ENCODE measurements at regions not wholly inside any gene's neighbourhood (a gene's known extent, or its start where the extent isn't known, plus 50 kb on each side); places are given as distances from the start of the nearest gene placed in this dataset.

GRCh38 chr1:194164755-194165154 lies 978.3 kb upstream of the B3GALT2 start:
- Histone ChIP-seq H3K36me3 (no peaks in the 10 kb centered on the region), H3K27ac (no peak overlapping the region), H3K4me3 (no peak overlapping the region), H3K27me3 (no peaks in the 10 kb centered on the region), H3K4me1 (no peaks in the 10 kb centered on the region), H3K9me3 (no peaks in the 10 kb centered on the region)
- DNase-seq: no peak
- intact Hi-C loops (cut with DNase I; ENCODE audit: low total_unique reads): no loop called here
- TF ChIP-seq, protein P1, sequence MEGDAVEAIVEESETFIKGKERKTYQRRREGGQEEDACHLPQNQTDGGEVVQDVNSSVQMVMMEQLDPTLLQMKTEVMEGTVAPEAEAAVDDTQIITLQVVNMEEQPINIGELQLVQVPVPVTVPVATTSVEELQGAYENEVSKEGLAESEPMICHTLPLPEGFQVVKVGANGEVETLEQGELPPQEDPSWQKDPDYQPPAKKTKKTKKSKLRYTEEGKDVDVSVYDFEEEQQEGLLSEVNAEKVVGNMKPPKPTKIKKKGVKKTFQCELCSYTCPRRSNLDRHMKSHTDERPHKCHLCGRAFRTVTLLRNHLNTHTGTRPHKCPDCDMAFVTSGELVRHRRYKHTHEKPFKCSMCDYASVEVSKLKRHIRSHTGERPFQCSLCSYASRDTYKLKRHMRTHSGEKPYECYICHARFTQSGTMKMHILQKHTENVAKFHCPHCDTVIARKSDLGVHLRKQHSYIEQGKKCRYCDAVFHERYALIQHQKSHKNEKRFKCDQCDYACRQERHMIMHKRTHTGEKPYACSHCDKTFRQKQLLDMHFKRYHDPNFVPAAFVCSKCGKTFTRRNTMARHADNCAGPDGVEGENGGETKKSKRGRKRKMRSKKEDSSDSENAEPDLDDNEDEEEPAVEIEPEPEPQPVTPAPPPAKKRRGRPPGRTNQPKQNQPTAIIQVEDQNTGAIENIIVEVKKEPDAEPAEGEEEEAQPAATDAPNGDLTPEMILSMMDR (IDR thresholded peaks at IDR 0.05): no peak

DNA sequence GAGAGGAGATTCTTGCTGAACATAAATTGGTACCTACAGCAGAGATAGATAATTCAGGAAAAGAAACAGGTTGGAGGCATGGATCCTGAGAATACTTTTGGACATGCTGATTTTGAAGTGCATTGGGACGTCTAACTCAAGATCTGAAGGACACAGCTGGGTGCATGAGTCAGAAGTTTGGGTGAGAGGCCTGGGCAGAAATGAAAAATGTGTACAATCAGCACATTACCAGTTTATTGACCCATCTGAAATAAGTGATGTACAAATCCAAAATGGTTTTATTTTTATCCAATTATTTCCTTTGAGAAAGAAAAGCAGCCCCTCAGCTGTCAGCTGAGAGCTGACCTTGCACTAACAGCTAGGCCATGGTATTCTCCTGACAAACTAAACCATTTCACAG lies 975.2 kb upstream of the B3GALT2 start:
- intact Hi-C loops (cut with DNase I; ENCODE audit: low total_unique reads): no loop called here
- no peak overlapping the region for H3K4me3 ChIP-seq
- no peak overlapping the region for H3K27ac ChIP-seq
- H3K4me1 ChIP-seq: no peaks in the 10 kb centered on the region
- H3K27me3 ChIP-seq: no peaks in the 10 kb centered on the region
- H3K9me3 ChIP-seq: peaks cover 0 to 3% (median 0%) of the 10 kb centered on the region in 3 donors
- H3K36me3 ChIP-seq: no peaks in the 10 kb centered on the region
- DNase-seq: no peak
- TF ChIP-seq, protein P1 (IDR thresholded peaks at IDR 0.05): no peak

GRCh38 chr1:194159941-194160340 lies 973.5 kb upstream of the B3GALT2 start:
- Histone ChIP-seq H3K27me3 (no peaks in the 10 kb centered on the region), H3K9me3 (peaks cover 0 to 3% (median 0%) of the 10 kb centered on the region in 3 donors), H3K4me3 (no peak overlapping the region), H3K27ac (no peak overlapping the region), H3K4me1 (no peaks in the 10 kb centered on the region), H3K36me3 (no peaks in the 10 kb centered on the region)
- DNase-seq: no peak
- TF ChIP-seq, protein P1 (IDR thresholded peaks at IDR 0.05): no peak
- intact Hi-C loops (cut with DNase I; ENCODE audit: low total_unique reads): no loop called here

DNA sequence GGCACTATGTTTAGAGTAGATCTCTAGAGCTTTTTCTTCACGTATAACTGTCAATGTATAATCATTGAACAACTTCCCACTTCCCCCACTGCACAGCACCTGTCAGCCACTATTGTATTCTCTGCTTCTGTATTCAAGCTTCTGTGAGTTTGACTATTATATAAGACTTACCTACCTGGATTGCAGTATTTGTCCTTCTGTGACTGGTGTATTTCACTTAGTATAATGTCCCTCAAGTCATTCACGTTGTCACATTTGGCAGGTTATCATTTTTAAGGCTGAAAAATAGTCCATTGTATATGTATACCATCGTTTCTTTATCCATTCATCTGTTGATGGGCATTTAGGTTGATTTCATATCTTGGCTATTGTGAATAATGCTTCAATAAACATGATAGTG lies 969.5 kb upstream of the B3GALT2 start:
- H3K27ac ChIP-seq: no peak overlapping the region

DNA sequence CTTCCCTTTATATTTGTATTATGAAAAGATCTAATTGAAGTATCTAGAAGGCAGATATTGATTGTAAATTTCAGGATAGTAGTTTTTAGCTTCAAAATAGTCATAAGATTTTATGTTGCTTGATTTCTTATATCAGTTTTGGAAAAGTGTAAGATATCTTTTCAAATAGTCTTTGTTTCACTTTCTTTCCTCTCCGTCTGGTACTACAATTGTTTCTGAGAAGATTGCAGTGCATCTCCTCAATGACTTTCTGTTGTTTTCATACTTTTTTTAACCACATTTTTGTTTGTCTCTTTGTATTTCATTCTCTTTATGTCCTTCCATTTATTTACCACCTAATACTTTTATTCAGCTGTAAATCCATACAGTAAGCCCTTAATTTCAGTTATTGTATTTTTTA lies 964.6 kb upstream of the B3GALT2 start:
- Histone ChIP-seq H3K4me1 (no peaks in the 10 kb centered on the region), H3K27ac (no peak overlapping the region), H3K4me3 (no peak overlapping the region), H3K27me3 (no peaks in the 10 kb centered on the region), H3K36me3 (no peaks in the 10 kb centered on the region), H3K9me3 (no peaks in the 10 kb centered on the region)
- TF ChIP-seq, protein P1 (IDR thresholded peaks at IDR 0.05): no peak
- DNase-seq: no peak
- intact Hi-C loops (cut with DNase I; ENCODE audit: low total_unique reads): no loop called here

More for the DNA sequence above, 969.5 kb upstream of the B3GALT2 start:
- Histone ChIP-seq H3K27me3 (no peaks in the 10 kb centered on the region), H3K9me3 (peaks cover 0 to 3% (median 0%) of the 10 kb centered on the region in 3 donors), H3K4me1 (no peaks in the 10 kb centered on the region), H3K36me3 (no peaks in the 10 kb centered on the region), H3K4me3 (no peak overlapping the region)
- TF ChIP-seq, protein P1 (IDR thresholded peaks at IDR 0.05): no peak
- intact Hi-C loops (cut with DNase I; ENCODE audit: low total_unique reads): no loop called here
- no peak for DNase-seq

DNA sequence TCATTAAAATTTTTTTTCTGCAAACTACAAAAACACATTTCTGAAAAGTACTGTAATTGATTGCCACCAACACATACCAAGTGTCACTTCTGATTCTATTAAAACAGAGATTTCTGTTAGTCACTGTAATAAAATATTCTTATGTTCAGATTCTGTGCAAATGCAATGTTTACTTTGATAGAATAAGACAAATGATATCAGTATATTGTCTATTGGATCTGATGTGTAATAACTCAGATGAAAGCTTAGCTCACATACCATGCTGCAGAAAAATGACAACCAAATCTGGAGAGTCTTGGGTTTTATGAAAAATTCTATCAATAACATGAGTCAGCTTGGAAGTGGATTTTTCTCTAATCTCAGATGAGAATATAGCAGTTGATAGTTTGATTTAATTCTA lies 963.8 kb upstream of the B3GALT2 start:
- Histone ChIP-seq H3K27me3 (no peaks in the 10 kb centered on the region), H3K36me3 (no peaks in the 10 kb centered on the region), H3K27ac (no peak overlapping the region), H3K4me1 (no peaks in the 10 kb centered on the region), H3K4me3 (no peak overlapping the region), H3K9me3 (no peaks in the 10 kb centered on the region)
- TF ChIP-seq, protein P1 (IDR thresholded peaks at IDR 0.05): no peak
- no peak for DNase-seq
- intact Hi-C loops (cut with DNase I; ENCODE audit: low total_unique reads): no loop called here

Measured in tibial artery (tissue), 4 donors.